Liver (tissue), 7 donors: ENCODE measurements at regions not wholly inside any gene's neighbourhood (a gene's known extent, or its start where the extent isn't known, plus 50 kb on each side); places are given as distances from the start of the nearest gene placed in this dataset.

Source experiments
- DNase-seq: peaks from one replicate; pipeline ENCODE4 v3.0.0-alpha.2; 2017; ENCODE audit warnings: low spot score
- H3K27ac ChIP-seq, 2 donors: one replicate each; pipeline ENCODE4 v1.7.0; 2013; ENCODE audit warnings: inconsistent platforms in 2 of 2, low read length in 2 of 2, control low read depth in 1 of 2, low read depth in 1 of 2, mild to moderate bottlenecking in 1 of 2
- H3K27me3 ChIP-seq, 4 donors: one replicate each; pipeline versions ENCODE4 v1.6.1 to v1.7.0; 2013; ENCODE audit warnings: low read length in 3 of 4, inconsistent platforms in 1 of 4, mild to moderate bottlenecking in 1 of 4, moderate library complexity in 1 of 4; ENCODE audit not compliant: control insufficient read depth in 4 of 4, insufficient read depth in 4 of 4
- H3K36me3 ChIP-seq, 4 donors: one replicate each; pipeline versions ENCODE4 v1.6.1 to v1.7.0; 2013; ENCODE audit warnings: low read length in 3 of 4, mild to moderate bottlenecking in 3 of 4, low read depth in 1 of 4, moderate library complexity in 1 of 4; ENCODE audit not compliant: control insufficient read depth in 4 of 4, insufficient read depth in 3 of 4
- H3K4me1 ChIP-seq, 4 donors: one replicate each; pipeline versions ENCODE4 v1.6.1 to v1.7.0; 2013; ENCODE audit warnings: low read length in 3 of 4, mild to moderate bottlenecking in 3 of 4, moderate library complexity in 1 of 4; ENCODE audit not compliant: control insufficient read depth in 4 of 4, insufficient read depth in 4 of 4
- H3K4me3 ChIP-seq, 3 donors: one replicate each; pipeline versions ENCODE4 v1.6.1 to v1.7.0; 2013; ENCODE audit warnings: low read length in 3 of 3, control low read depth in 1 of 3, low read depth in 1 of 3, mild to moderate bottlenecking in 1 of 3
- H3K9ac ChIP-seq, 2 donors: one replicate each; pipeline ENCODE4 v1.7.0; 2013; ENCODE audit warnings: low read length in 2 of 2, mild to moderate bottlenecking in 2 of 2, moderate library complexity in 2 of 2, control low read depth in 1 of 2, low read depth in 1 of 2
- H3K9me3 ChIP-seq, 4 donors: one replicate each; pipeline versions ENCODE4 v1.6.1 to v1.7.0; 2013; ENCODE audit warnings: low read length in 3 of 4; ENCODE audit not compliant: control insufficient read depth in 4 of 4
- EGR1 ChIP-seq, 2 donors: IDR thresholded peaks; 2 replicates each; pipeline ENCODE4 v1.6.1; 2016 to 2018; ENCODE audit warnings: antibody characterized with exemption in 2 of 2, low read depth in 2 of 2
- FOXA1 ChIP-seq: IDR thresholded peaks from 2 replicates; pipeline ENCODE4 v1.6.1; 2016; ENCODE audit warnings: antibody characterized with exemption
- FOXA2 ChIP-seq: IDR thresholded peaks from 2 replicates; pipeline ENCODE4 v1.6.1; 2016; ENCODE audit warnings: antibody characterized with exemption
- GABPA ChIP-seq, 2 donors: IDR thresholded peaks in 1 of 2; conservative IDR thresholded peaks in 1 of 2; 2 replicates each; pipeline ENCODE4 v1.6.1; 2016; ENCODE audit warnings: antibody characterized with exemption in 2 of 2, mild to moderate bottlenecking in 1 of 2, moderate library complexity in 1 of 2
- HNF4A ChIP-seq, 2 donors: conservative IDR thresholded peaks; 2 replicates each; pipeline ENCODE4 v1.6.1; 2016; ENCODE audit warnings: antibody characterized with exemption in 2 of 2, mild to moderate bottlenecking in 2 of 2
- HNF4G ChIP-seq: IDR thresholded peaks from 2 replicates; pipeline ENCODE4 v1.6.1; 2016; ENCODE audit warnings: antibody characterized with exemption
- JUND ChIP-seq, 2 donors: IDR thresholded peaks; 2 replicates each; pipeline ENCODE4 v1.6.1; 2016; ENCODE audit warnings: antibody characterized with exemption in 2 of 2
- NR2F2 ChIP-seq: IDR thresholded peaks from 2 replicates; pipeline ENCODE4 v1.6.1; 2016; ENCODE audit warnings: antibody characterized with exemption
- SP1 ChIP-seq: IDR thresholded peaks from 2 replicates; pipeline ENCODE4 v1.6.1; 2018; ENCODE audit warnings: antibody characterized with exemption, mild to moderate bottlenecking
- YY1 ChIP-seq: IDR thresholded peaks from 2 replicates; pipeline ENCODE4 v1.6.1; 2016; ENCODE audit warnings: antibody characterized with exemption, mild to moderate bottlenecking
- WGBS: extraction: QIAGEN DNeasy Blood & Tissue Kit; methylation state at CpG from one replicate; pipeline ENCODE4 v1.1.7; 2013; 5-methylcytosine and 5-hydroxymethylcytosine counted together
- TF ChIP-seq, protein P1 (sequence below): IDR thresholded peaks from 2 replicates; pipeline ENCODE4 v1.6.1; 2016; ENCODE audit warnings: antibody characterized with exemption
- TF ChIP-seq, protein P2 (sequence below): IDR thresholded peaks from 2 replicates; pipeline ENCODE4 v1.6.1; 2016; ENCODE audit warnings: antibody characterized with exemption
- TF ChIP-seq, protein P3 (sequence below): IDR thresholded peaks from 2 replicates; pipeline ENCODE4 v1.6.1; 2016; ENCODE audit warnings: antibody characterized with exemption, mild to moderate bottlenecking
- TF ChIP-seq, protein P4 (sequence below): IDR thresholded peaks from 2 replicates; pipeline ENCODE4 v1.6.1; 2016; ENCODE audit warnings: antibody characterized with exemption
- donor health status: healthy.
- donor health status: healthy.
- donor health status: healthy.
- donor health status: healthy.

DNA sequence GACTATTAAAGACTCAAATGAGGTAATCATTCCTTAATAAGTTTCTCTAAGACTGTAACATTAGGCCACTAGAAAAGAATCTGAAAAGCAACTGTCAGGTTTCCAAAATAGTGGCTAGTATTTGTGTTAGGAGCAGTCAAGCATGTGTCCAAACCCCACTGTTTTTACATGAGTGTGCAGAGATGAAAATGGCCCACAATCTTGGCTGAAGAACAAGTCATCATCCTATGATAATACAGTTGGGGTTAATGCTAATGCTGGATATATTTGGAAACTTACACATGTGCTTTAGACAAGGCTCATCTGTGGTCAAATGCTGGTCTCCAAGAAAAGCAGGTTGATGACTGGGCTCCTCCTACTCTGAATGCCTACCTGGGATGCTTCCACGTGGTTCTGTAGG, 73.6 kb downstream of the MAIP1 start:
- WGBS = 89% methylated on average over 1 of the region's 1 CpG
- Histone ChIP-seq H3K9me3 (no peaks in the 10 kb centered on the region), H3K27me3 (no peaks in the 10 kb centered on the region), H3K9ac (no peak overlapping the region), H3K27ac (no peak overlapping the region), H3K4me1 (no peaks in the 10 kb centered on the region), H3K36me3 (no peaks in the 10 kb centered on the region), H3K4me3 (no peak overlapping the region)
- TF ChIP-seq, protein P1, sequence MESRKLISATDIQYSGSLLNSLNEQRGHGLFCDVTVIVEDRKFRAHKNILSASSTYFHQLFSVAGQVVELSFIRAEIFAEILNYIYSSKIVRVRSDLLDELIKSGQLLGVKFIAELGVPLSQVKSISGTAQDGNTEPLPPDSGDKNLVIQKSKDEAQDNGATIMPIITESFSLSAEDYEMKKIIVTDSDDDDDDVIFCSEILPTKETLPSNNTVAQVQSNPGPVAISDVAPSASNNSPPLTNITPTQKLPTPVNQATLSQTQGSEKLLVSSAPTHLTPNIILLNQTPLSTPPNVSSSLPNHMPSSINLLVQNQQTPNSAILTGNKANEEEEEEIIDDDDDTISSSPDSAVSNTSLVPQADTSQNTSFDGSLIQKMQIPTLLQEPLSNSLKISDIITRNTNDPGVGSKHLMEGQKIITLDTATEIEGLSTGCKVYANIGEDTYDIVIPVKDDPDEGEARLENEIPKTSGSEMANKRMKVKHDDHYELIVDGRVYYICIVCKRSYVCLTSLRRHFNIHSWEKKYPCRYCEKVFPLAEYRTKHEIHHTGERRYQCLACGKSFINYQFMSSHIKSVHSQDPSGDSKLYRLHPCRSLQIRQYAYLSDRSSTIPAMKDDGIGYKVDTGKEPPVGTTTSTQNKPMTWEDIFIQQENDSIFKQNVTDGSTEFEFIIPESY = no peak
- TF ChIP-seq NR2F2 = no peak
- TF ChIP-seq, protein P2, sequence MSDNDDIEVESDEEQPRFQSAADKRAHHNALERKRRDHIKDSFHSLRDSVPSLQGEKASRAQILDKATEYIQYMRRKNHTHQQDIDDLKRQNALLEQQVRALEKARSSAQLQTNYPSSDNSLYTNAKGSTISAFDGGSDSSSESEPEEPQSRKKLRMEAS = no peak
- no peak for TF ChIP-seq EGR1 (IDR thresholded peaks at IDR 0.05; ENCODE audit: low read depth in 2 of 2)
- no peak for DNase-seq

DNA sequence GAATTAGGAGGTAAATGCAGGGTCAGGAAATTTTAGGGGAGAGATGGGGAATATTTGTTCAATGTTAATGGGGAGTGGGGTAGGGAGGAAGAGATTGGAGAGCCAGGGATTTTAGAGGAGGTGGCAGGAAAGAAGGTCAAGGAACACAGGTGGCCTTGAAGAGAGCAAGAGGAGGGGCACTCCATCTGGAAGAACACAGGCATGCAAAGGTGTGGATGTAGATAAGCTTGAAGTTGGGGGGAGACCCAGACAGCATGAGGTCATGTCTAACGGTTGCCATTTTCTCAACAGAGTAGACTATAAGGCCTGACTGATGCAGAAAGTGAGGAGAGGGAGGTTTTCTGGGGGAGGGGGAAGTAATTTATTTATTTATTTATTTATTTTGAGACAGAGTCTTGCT, 77.5 kb downstream of the MAIP1 start:
- Histone ChIP-seq H3K27me3 (no peaks in the 10 kb centered on the region), H3K4me3 (no peak overlapping the region), H3K9ac (no peak overlapping the region), H3K9me3 (no peaks in the 10 kb centered on the region), H3K27ac (no peak overlapping the region), H3K36me3 (no peaks in the 10 kb centered on the region), H3K4me1 (no peaks in the 10 kb centered on the region)
- 93% methylated on average over 1 of the region's 1 CpG for WGBS
- DNase-seq = no peak
- TF ChIP-seq HNF4A (conservative IDR thresholded peaks at IDR 0.05) (no peak), FOXA2 (no peak), HNF4G (no peak), SP1 (no peak), FOXA1 (no peak), YY1 (no peak), JUND (IDR thresholded peaks at IDR 0.05) (no peak), EGR1 (IDR thresholded peaks at IDR 0.05; ENCODE audit: low read depth in 2 of 2) (no peak), GABPA (IDR thresholded peaks at IDR 0.05 in 1 of 2, conservative IDR thresholded peaks at IDR 0.05 in 1 of 2) (no peak)
- TF ChIP-seq, protein P3, sequence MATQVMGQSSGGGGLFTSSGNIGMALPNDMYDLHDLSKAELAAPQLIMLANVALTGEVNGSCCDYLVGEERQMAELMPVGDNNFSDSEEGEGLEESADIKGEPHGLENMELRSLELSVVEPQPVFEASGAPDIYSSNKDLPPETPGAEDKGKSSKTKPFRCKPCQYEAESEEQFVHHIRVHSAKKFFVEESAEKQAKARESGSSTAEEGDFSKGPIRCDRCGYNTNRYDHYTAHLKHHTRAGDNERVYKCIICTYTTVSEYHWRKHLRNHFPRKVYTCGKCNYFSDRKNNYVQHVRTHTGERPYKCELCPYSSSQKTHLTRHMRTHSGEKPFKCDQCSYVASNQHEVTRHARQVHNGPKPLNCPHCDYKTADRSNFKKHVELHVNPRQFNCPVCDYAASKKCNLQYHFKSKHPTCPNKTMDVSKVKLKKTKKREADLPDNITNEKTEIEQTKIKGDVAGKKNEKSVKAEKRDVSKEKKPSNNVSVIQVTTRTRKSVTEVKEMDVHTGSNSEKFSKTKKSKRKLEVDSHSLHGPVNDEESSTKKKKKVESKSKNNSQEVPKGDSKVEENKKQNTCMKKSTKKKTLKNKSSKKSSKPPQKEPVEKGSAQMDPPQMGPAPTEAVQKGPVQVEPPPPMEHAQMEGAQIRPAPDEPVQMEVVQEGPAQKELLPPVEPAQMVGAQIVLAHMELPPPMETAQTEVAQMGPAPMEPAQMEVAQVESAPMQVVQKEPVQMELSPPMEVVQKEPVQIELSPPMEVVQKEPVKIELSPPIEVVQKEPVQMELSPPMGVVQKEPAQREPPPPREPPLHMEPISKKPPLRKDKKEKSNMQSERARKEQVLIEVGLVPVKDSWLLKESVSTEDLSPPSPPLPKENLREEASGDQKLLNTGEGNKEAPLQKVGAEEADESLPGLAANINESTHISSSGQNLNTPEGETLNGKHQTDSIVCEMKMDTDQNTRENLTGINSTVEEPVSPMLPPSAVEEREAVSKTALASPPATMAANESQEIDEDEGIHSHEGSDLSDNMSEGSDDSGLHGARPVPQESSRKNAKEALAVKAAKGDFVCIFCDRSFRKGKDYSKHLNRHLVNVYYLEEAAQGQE = no peak
- TF ChIP-seq, protein P1 = no peak
- TF ChIP-seq, protein P2 = no peak
- TF ChIP-seq, protein P4, sequence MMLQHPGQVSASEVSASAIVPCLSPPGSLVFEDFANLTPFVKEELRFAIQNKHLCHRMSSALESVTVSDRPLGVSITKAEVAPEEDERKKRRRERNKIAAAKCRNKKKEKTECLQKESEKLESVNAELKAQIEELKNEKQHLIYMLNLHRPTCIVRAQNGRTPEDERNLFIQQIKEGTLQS = no peak
